ENCODE measurements at regions not wholly inside any gene's neighbourhood (a gene's known extent, or its start where the extent isn't known, plus 50 kb on each side); places are given as distances from the start of the nearest gene placed in this dataset.

DNA sequence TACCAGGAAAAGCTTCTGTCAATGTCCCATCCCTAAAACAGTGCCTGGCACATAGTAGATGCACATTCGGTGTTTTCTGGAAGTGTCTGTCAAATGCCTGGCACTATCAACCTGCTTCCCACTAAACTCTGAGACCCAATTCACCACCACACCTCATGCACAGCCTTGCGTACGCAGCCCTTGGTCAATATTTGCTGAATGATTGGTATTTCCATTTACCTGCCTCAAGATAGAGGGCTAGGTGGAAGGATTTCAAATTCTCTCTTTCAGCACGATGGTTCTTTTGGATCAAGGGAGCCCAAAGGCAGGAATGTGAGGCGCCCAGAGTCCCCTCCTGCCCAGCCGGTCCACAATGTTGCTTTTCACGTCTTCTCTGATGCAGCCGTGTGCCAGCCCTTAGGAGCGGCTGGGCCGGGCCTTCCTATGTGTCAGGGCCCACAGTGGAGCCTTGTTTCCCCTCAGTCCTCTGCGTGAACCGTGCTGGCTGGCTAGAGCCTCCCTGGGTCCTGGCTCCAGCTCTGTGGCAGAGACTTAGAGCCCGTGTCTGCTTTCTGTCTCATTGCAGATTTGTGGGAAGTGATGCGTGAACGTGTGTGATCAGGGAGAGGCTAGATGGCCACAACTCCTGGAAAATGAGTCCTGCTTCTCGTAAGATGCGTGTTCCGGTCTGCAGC is 99.9 kb upstream of the RFLNA start:
- Histone ChIP-seq H3K4me1 (ENCODE audit: insufficient read depth, low read length) (no peaks in the 10 kb centered on the region), H4K20me1 (ENCODE audit: insufficient read depth, low read length) (no peaks in the 10 kb centered on the region), H3K9ac (ENCODE audit: insufficient read depth, low read depth, low read length) (no peak overlapping the region), H3K27ac (ENCODE audit: extremely low read length, insufficient read depth, low read length) (no peak overlapping the region), H2AFZ (ENCODE audit: low read length) (no peak overlapping the region), H3K27me3 (ENCODE audit: control insufficient read depth in 1 of 2, insufficient read depth in 2 of 2, low read length in 2 of 2) (peaks cover 0 to 24% of the 10 kb centered on the region in 2 experiments; a peak in 3 of 5 replicates), H3K36me3 (replicated peaks in 1 of 2; ENCODE audit: control insufficient read depth in 1 of 2, insufficient read depth in 2 of 2, low read length in 2 of 2) (no peaks in the 10 kb centered on the region), H3K4me3 (replicated peaks in 1 of 3; ENCODE audit: insufficient read depth in 1 of 3, low read depth in 2 of 3, low read length in 3 of 3) (no peak overlapping the region), H3K79me2 (ENCODE audit: insufficient read depth, low read length) (no peaks in the 10 kb centered on the region), H3K4me2 (ENCODE audit: low read depth, low read length) (no peak overlapping the region), H3K9me3 (ENCODE audit: low read length) (no peaks in the 10 kb centered on the region)
- in situ Hi-C loops (cut with HindIII; ENCODE audit: extremely low pct_ligation_motif_present, low pct_unique_long_range_greater_than_20kb), result no loop called here
- intact Hi-C loops (cut with micrococcal nuclease; ENCODE audit: unreplicated experiment), result no loop called here
- DNase-seq (ENCODE audit: low spot score) (no peak), ATAC-seq (no peak), FAIRE-seq (no peak)
- CTCF ChIA-PET (ENCODE audit: low intra/inter-chr PET ratio, low total read pairs), result no interaction called here
- WGBS (ENCODE audit: low lambda C conversion rate), result 51% methylated on average over 12 of the region's 18 CpGs
- POLR2A ChIA-PET, result no interaction called here
- no TSS peak for BruUV-seq (replicated peaks)
- TF ChIP-seq SSRP1 (CRISPR knock-in tag; IDR thresholded peaks at IDR 0.05) (no peak), NFKBIZ (CRISPR knock-in tag; IDR thresholded peaks at IDR 0.05) (no peak), ZFYVE20 (CRISPR knock-in tag; IDR thresholded peaks at IDR 0.05; ENCODE audit: borderline replicate concordance, low read depth) (no peak), GLI4 (CRISPR knock-in tag; IDR thresholded peaks at IDR 0.05; ENCODE audit: borderline replicate concordance) (no peak), ZNF670 (CRISPR knock-in tag; IDR thresholded peaks at IDR 0.05; ENCODE audit: borderline replicate concordance) (no peak), ZNF431 (CRISPR knock-in tag; IDR thresholded peaks at IDR 0.05; ENCODE audit: borderline replicate concordance, low read depth) (no peak), KDM2A (CRISPR knock-in tag; IDR thresholded peaks at IDR 0.05; ENCODE audit: borderline replicate concordance, low read depth) (no peak), TAF15 (IDR thresholded peaks at IDR 0.05; ENCODE audit: low read depth, low read length, poor library complexity, severe bottlenecking) (no peak), HDAC6 (IDR thresholded peaks at IDR 0.05; ENCODE audit: low read depth, low read length) (no peak), ZNF274 (CRISPR knock-in tag; IDR thresholded peaks at IDR 0.05) (no peak), MXD3 (CRISPR knock-in tag; IDR thresholded peaks at IDR 0.05) (no peak)
- TF ChIP-seq, protein P1, sequence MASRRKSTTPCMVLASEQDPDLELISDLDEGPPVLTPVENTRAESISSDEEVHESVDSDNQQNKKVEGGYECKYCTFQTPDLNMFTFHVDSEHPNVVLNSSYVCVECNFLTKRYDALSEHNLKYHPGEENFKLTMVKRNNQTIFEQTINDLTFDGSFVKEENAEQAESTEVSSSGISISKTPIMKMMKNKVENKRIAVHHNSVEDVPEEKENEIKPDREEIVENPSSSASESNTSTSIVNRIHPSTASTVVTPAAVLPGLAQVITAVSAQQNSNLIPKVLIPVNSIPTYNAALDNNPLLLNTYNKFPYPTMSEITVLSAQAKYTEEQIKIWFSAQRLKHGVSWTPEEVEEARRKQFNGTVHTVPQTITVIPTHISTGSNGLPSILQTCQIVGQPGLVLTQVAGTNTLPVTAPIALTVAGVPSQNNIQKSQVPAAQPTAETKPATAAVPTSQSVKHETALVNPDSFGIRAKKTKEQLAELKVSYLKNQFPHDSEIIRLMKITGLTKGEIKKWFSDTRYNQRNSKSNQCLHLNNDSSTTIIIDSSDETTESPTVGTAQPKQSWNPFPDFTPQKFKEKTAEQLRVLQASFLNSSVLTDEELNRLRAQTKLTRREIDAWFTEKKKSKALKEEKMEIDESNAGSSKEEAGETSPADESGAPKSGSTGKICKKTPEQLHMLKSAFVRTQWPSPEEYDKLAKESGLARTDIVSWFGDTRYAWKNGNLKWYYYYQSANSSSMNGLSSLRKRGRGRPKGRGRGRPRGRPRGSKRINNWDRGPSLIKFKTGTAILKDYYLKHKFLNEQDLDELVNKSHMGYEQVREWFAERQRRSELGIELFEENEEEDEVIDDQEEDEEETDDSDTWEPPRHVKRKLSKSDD (CRISPR knock-in tag; IDR thresholded peaks at IDR 0.05; ENCODE audit: low read depth), result no peak
- TF ChIP-seq, protein P2, sequence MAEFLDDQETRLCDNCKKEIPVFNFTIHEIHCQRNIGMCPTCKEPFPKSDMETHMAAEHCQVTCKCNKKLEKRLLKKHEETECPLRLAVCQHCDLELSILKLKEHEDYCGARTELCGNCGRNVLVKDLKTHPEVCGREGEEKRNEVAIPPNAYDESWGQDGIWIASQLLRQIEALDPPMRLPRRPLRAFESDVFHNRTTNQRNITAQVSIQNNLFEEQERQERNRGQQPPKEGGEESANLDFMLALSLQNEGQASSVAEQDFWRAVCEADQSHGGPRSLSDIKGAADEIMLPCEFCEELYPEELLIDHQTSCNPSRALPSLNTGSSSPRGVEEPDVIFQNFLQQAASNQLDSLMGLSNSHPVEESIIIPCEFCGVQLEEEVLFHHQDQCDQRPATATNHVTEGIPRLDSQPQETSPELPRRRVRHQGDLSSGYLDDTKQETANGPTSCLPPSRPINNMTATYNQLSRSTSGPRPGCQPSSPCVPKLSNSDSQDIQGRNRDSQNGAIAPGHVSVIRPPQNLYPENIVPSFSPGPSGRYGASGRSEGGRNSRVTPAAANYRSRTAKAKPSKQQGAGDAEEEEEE (CRISPR knock-in tag; IDR thresholded peaks at IDR 0.05; ENCODE audit: borderline replicate concordance), result no peak
- TF ChIP-seq, protein P3, sequence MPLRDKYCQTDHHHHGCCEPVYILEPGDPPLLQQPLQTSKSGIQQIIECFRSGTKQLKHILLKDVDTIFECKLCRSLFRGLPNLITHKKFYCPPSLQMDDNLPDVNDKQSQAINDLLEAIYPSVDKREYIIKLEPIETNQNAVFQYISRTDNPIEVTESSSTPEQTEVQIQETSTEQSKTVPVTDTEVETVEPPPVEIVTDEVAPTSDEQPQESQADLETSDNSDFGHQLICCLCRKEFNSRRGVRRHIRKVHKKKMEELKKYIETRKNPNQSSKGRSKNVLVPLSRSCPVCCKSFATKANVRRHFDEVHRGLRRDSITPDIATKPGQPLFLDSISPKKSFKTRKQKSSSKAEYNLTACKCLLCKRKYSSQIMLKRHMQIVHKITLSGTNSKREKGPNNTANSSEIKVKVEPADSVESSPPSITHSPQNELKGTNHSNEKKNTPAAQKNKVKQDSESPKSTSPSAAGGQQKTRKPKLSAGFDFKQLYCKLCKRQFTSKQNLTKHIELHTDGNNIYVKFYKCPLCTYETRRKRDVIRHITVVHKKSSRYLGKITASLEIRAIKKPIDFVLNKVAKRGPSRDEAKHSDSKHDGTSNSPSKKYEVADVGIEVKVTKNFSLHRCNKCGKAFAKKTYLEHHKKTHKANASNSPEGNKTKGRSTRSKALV (CRISPR knock-in tag; IDR thresholded peaks at IDR 0.05), result no peak
- TF ChIP-seq, protein P4, sequence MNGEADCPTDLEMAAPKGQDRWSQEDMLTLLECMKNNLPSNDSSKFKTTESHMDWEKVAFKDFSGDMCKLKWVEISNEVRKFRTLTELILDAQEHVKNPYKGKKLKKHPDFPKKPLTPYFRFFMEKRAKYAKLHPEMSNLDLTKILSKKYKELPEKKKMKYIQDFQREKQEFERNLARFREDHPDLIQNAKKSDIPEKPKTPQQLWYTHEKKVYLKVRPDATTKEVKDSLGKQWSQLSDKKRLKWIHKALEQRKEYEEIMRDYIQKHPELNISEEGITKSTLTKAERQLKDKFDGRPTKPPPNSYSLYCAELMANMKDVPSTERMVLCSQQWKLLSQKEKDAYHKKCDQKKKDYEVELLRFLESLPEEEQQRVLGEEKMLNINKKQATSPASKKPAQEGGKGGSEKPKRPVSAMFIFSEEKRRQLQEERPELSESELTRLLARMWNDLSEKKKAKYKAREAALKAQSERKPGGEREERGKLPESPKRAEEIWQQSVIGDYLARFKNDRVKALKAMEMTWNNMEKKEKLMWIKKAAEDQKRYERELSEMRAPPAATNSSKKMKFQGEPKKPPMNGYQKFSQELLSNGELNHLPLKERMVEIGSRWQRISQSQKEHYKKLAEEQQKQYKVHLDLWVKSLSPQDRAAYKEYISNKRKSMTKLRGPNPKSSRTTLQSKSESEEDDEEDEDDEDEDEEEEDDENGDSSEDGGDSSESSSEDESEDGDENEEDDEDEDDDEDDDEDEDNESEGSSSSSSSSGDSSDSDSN (CRISPR knock-in tag; IDR thresholded peaks at IDR 0.05), result no peak
